ENCODE measurements at regions not wholly inside any gene's neighbourhood (a gene's known extent, or its start where the extent isn't known, plus 50 kb on each side); places are given as distances from the start of the nearest gene placed in this dataset.

DNA sequence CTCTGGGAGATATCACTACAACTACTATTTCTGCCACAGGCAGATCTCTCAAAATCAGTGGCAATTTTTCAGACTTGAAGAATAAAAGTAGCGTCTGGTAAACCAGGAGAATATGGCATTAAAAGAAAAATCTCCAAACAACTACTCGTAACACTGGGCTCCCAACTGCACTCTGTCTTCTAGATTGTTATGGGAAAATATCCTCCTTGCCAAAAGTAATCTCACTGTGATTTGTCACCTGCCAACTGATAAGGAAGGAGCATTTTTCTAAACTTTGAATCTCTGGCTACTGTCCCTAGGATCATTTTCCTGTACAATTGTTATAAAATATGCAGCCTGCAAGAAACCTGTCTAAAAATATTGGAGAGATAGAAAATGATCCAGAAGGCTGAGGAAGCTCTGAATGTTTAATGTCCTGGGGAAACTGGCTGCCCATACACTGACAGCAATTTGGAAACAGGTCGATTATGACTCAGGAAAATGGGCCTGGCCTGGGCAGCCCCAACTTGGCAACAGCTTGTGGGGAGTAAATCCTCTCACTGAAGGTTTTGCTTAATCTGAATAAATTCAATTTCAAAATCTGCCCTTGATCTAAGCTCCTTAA lies 90.5 kb upstream of the DBX1 start:
- TF ChIP-seq ZFP3 (CRISPR knock-in tag; IDR thresholded peaks at IDR 0.05) = no peak
- TF ChIP-seq GLIS3 (CRISPR knock-in tag; IDR thresholded peaks at IDR 0.05) = no peak
- TF ChIP-seq, protein P1, sequence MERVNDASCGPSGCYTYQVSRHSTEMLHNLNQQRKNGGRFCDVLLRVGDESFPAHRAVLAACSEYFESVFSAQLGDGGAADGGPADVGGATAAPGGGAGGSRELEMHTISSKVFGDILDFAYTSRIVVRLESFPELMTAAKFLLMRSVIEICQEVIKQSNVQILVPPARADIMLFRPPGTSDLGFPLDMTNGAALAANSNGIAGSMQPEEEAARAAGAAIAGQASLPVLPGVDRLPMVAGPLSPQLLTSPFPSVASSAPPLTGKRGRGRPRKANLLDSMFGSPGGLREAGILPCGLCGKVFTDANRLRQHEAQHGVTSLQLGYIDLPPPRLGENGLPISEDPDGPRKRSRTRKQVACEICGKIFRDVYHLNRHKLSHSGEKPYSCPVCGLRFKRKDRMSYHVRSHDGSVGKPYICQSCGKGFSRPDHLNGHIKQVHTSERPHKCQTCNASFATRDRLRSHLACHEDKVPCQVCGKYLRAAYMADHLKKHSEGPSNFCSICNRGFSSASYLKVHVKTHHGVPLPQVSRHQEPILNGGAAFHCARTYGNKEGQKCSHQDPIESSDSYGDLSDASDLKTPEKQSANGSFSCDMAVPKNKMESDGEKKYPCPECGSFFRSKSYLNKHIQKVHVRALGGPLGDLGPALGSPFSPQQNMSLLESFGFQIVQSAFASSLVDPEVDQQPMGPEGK (CRISPR knock-in tag; IDR thresholded peaks at IDR 0.05; ENCODE audit: borderline replicate concordance) = no peak
- TF ChIP-seq RARB (CRISPR knock-in tag; IDR thresholded peaks at IDR 0.05) = no peak
- TF ChIP-seq ISL1 (CRISPR knock-in tag; IDR thresholded peaks at IDR 0.05) = peak; percentile 95
- TF ChIP-seq CSDC2 (CRISPR knock-in tag; IDR thresholded peaks at IDR 0.05) = no peak
- TF ChIP-seq, protein P2, sequence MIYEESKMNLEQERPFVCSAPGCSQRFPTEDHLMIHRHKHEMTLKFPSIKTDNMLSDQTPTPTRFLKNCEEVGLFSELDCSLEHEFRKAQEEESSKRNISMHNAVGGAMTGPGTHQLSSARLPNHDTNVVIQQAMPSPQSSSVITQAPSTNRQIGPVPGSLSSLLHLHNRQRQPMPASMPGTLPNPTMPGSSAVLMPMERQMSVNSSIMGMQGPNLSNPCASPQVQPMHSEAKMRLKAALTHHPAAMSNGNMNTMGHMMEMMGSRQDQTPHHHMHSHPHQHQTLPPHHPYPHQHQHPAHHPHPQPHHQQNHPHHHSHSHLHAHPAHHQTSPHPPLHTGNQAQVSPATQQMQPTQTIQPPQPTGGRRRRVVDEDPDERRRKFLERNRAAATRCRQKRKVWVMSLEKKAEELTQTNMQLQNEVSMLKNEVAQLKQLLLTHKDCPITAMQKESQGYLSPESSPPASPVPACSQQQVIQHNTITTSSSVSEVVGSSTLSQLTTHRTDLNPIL (CRISPR knock-in tag; IDR thresholded peaks at IDR 0.05; ENCODE audit: low read depth) = peak; percentile 31; the same call in 1 of the 2 replicates
- TF ChIP-seq ZFP30 (CRISPR knock-in tag; IDR thresholded peaks at IDR 0.05) = no peak

Measured in SK-N-SH treated with all-trans-retinoic acid at 6 μM for 48 hours (cell line).